Suppressor macrophage treated with lipopolysaccharide for 1 hour (primary cell): ENCODE measurements at regions not wholly inside any gene's neighbourhood (a gene's known extent, or its start where the extent isn't known, plus 50 kb on each side); places are given as distances from the start of the nearest gene placed in this dataset.

Experiments
- DNase-seq, 3 donors: peaks; one replicate each; pipeline ENCODE4 v3.0.0-alpha.2; 2020 to 2022

DNA sequence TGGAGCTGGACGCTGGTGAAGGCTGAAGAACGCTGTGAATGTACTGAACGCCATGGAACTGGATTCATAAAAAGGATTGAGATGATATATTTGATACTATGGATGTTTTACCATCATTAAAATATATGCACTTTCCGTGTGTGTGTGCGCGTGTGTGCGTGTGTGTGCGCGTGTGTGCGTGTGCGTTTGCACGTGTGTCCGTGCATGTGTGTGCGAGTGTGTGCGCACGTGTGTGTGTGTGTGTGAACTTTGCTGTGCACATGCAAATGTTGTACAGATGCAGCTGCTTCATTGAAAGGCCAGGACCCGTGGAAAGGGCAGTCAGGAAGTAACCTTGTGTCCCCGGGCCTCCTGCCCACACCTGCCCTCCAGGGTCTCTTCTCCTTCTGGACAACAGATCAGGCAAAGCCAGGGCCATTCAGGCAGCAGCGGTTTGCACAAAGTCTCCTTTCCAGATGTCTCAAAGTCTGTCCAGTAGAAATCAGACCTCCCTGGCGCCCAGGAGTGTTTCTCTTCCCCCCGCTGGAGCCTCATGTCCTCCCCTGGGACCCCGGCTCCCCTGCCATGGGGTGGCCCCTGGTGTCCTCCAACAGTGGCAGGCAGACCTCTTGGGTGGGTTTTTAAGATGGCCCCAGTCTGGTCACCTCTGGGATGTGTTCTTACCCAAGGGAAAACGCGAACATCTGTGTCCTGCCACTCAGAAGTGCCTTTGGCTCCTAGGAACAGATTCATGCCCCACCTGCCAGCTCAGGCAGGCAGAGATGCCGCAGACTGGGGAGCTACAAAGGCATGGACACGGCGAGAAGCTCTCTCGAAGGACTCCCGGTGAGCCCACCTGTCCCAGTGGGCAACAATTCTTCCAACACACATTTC, 86.1 kb upstream of the GPC1 start:
- no peak for DNase-seq

GRCh38 chr2:240350006-240350355, 85.5 kb upstream of the GPC1 start:
- DNase-seq, result no peak

DNA sequence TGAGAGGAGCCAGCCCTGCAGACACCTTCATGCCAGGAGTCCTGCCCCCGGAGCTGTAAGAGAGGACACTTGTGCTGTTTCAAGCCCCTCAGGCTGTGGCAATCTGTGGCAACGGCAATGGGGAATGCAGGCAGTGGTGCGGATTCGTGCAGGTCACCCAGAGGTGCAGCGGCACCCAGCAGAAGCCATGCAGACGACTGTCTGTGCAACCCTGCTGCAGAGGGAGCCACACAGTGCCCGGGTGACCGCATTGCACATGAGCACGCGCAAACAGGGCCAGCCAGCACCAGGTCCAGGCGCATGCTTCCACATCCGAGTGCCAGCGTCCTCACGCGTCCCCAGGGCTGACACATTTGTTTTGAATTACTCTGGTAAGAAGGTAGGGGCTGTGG, 84.8 kb upstream of the GPC1 start:
- no peak for DNase-seq

DNA sequence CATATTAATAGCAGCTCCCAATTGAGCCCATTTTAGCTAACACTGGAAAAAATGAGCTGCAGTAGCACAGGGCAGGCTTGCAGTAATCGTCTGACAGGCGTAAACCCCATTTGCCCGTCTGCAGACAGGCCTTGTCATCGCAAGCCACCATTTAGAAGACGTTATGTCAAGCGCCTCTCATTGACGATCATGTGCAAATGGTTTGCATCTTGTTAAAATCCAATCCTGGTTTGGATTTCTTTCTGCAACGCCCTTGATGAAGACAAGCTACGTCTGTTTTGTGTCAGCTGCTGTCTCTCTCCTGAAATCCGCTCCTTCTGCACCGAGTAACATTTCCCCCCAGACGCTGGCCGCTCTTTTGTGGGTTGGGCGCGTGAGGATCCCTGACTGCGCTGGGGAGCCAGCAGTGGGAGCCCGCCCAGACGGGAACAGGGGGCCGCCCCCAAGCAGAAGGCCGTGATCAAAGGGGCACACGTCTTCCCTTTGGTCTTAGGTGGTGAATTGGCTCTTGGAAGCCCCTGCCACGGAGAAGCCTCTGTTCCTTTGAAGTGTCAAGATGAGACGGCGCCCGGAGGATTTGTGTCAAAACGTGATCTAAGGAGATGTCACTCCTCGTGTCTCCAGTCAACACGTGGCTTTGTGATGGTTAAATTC, 84.2 kb upstream of the GPC1 start:
- DNase-seq, result no peak

DNA sequence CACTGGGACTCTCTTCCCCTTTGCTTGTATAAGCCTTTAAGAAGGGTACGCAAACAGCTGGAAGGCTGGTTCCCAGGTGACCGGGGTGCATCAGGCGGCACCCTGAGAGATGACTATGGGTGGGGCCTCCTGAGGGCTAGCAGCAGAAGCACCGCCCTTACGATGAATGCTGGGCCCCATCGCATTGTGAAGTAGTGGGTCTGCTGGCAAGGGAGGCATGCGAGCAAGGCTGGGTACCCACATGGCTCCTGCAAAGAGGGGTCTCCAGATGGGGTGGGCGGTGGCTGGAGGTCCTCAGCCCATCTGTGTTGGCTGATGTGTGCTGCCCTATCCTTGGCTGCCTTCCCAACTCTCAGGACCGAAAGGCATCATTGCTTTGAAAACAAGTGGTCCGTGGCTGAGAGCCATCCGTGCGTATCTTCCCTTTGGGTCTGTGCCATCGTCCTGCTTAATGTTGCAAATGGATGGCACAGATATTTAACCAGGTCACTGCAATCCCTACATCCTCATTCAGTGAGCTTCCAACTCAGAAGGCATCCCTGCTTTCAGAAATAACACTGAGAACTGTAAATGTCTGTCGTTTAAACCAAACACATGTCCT, 83.5 kb upstream of the GPC1 start:
- no peak for DNase-seq

DNA sequence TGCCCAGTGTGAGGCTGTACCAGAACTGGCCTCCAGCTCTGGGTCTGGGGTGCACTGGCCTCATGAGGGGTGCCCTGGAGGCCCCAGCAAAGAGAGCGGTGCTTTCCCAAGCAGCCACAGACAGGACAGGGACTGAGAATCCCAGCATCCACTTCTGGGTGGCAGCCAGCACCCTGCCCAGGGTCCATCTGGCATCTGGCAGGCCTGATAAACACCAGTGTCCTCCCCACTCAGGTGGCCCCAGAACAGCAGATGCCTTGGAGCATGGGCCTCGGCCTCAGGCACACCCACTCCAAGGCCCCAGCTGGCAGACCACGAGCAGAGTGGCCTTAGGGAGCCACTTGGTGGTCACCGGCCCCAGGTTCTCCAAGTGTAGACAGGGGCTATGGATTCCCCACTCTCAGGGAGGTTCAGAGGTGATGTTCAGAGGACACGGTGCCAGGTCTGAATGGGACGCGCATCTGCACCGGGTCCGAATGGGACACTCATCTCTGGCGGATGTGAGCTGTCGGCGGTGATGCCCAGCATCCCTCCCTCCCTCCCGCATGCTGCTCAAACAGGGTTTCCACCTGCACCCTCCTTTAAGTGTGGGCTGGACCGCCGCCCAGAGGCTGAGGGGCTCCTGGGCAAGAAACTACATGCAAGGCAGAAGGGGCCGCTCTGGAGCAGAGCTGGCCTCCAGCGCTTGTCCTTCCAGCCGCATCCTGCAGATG, 82.2 kb upstream of the GPC1 start:
- no peak for DNase-seq

- DNase-seq, result no peak
Observed at GRCh38 chr2:240353944-240354343, 81.5 kb upstream of the GPC1 start.

DNA sequence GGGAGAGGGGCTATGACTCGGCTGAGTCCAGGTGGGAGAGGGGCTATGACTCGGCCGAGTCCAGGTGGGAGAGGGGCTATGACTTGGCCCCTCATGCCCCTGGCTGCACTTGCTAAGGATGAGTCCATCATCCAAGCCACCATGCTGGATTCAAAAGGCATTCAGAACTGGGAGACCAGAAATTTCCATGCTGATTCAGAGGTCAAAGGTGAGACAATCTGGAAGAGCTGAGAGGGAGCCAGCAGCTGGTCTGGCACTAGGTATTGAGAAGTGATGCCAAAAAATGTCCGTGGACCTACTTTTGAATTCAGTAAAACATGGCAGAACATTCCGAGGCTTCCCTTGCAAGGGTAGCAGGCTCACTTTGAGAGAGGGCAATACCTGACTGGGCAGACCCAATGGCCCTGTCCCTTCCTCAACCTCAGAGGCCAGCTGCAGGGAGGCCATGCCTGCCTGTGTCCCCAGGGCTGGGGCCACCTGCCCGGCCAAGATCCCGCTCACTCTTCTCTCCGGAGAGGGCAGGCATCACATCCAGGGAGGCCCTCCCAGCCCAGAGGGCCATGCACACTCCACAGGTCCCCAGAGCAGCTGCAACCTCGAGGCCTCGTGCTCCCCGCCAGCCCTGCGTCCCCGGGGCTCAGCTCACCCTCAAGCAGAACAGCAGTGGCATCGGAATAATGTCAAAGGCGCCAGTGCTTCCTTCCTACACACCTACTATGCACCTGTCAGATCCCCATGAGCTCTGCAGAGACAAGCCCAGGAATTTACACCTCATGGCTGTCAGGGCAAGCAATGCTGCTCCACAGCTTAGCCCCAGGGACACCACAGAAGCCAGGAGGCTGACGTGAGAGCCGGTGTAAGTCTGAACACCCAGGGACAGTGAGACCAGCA, 80.2 kb upstream of the GPC1 start:
- DNase-seq, result no peak

DNA sequence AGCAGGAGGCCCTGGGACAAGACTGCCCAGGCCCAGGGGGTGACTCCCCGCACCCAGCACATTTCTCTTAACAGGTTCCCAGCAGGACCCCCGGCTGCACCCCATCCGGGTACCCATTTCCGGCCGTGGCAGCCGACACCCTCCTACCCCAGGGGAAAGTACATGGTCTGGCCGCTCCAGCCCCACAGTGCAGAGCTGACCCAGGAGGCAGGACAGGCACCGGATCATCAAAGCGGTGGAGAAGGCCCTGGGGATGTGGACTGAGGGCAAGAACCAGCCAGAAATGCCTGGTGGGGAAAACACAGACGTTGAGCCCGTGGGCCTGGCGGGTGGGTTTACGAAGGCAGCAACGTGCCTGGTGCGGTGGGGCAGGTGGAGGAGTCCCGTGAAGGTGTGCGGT, 79.5 kb upstream of the GPC1 start:
- no peak for DNase-seq

- DNase-seq, result no peak
Observed at GRCh38 chr2:240356700-240357640, 78.5 kb upstream of the GPC1 start.

GRCh38 chr2:240357641-240358012, 77.8 kb upstream of the GPC1 start:
- no peak for DNase-seq

GRCh38 chr2:240358080-240358479, 77.4 kb upstream of the GPC1 start:
- no peak for DNase-seq

DNA sequence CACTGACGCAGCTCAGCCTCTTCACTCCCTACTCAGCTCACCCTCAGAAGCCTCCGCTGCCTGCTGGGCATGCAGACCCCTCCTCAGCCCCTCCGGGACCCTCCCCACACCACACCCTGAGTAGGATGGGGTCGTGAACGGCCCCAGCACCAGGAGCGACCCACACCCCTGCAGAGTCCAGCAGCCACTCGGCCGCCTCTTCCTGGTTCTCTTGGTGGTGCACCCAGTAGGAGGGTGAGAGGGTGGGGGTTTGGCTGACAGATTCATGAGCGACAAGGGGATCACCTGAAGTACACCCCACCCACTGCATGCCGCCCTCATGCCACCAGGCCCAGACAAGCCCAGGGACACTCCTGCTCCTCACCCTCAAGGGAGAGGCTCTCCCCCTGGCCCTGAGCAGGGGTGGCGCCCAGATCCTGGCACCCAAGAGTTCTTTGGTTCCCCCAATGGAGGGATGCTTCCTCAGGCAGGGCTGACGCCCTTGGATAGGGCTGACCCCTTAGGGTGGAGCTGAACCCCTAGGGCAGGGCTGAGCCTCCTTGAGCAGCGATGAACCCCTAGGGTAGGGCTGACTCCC, 76.6 kb upstream of the GPC1 start:
- DNase-seq, result no peak

- DNase-seq, result no peak
Observed at GRCh38 chr2:240359695-240360094, 75.8 kb upstream of the GPC1 start.

- DNase-seq, result no peak
Observed at GRCh38 chr2:240360645-240361475, 74.6 kb upstream of the GPC1 start.

GRCh38 chr2:240362216-240362755, 73.2 kb upstream of the GPC1 start:
- no peak for DNase-seq

DNA sequence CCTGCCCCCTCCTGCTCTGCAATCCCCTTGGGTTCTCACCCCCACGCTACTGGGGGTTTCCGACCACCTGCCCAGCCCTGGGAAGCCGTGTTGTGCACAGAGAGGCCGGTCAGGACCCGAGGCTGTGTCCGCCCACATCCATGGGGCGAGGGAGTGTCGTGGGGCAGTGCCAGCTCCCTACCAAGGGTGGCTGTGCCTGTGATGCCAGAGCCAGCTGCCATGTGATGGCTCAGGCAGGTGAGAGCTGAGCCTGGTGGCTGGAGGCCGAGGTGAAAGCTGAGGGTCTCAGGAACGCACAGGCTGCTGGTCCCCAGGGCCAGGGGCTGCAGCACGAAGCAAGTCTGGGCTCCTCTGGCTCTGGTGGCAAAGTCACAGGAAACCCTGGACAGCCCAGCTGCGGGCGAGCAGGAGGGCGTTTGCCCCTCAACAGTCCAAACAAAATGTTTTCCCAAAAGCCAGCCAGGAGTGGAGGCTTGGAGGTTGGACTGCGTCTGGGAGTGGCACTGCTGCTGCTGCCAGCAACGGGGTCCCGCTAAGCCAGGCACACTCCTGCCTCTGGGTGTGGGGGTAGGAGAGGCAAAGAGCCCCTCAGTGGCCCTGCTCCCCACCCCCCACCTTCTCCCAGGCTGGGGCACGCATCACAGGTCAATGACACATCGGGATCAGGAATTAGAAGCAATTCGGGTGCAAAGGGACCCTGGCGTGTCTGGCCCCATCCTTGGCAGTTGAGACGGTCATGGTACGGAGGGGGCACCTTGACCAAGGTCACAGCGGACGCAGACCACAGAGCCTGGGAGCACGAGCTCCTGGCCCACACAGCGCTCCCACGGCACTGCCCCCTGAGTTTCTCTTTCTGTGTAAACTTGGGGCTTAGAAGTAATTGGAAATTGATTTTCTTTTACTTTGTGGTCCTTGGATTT, 72.4 kb upstream of the GPC1 start:
- DNase-seq, result no peak

GRCh38 chr2:240363746-240364581, 71.5 kb upstream of the GPC1 start:
- no peak for DNase-seq
